DND-41 (cell line): ENCODE measurements at regions not wholly inside any gene's neighbourhood (a gene's known extent, or its start where the extent isn't known, plus 50 kb on each side); places are given as distances from the start of the nearest gene placed in this dataset.

Experiments used
- ATAC-seq: fragments of 200-7000 bp; cut with Tn5 transposase; 3 replicates; pipeline ENCODE4 v1.9.1; 2021; ENCODE audit warnings: low read depth; ENCODE audit not compliant: insufficient read depth
- DNase-seq: peaks from one replicate; pipeline ENCODE4 v3.0.0-alpha.2; 2020
- H2AFZ ChIP-seq: 2 replicates; pipeline ENCODE4 v1.6.0; 2012; ENCODE audit warnings: low read depth, low read length
- H3K27ac ChIP-seq: 2 replicates; pipeline ENCODE4 v1.5.1; 2012; ENCODE audit warnings: low read length, inconsistent platforms
- H3K27me3 ChIP-seq: fragments of 200-600 bp; sonication (generic); 2 replicates; pipeline ENCODE4 v1.6.0; 2012; ENCODE audit warnings: low read length, mild to moderate bottlenecking, inconsistent platforms; ENCODE audit not compliant: insufficient read depth, poor library complexity
- H3K36me3 ChIP-seq: 2 replicates; pipeline ENCODE4 v1.5.1; 2012; ENCODE audit warnings: low read length, inconsistent platforms; ENCODE audit not compliant: insufficient read depth
- H3K4me1 ChIP-seq: 2 replicates; pipeline ENCODE4 v1.5.1; 2012; ENCODE audit warnings: mild to moderate bottlenecking, low read length; ENCODE audit not compliant: insufficient read depth
- H3K4me2 ChIP-seq: 2 replicates; pipeline ENCODE4 v1.6.0; 2012; ENCODE audit warnings: mild to moderate bottlenecking, moderate library complexity, low read length, inconsistent platforms; ENCODE audit not compliant: insufficient read depth
- H3K4me3 ChIP-seq, 2 experiments: fragments of 200-600 bp in 1 of 2; shearing (Covaris generic) in 1 of 2; 2 replicates each; pipeline ENCODE4 v1.5.1; 2012 to 2016; ENCODE audit warnings: inconsistent platforms in 2 of 2, low read length in 2 of 2, mild to moderate bottlenecking in 2 of 2, low read depth in 1 of 2, moderate library complexity in 1 of 2
- H3K79me2 ChIP-seq: 2 replicates; pipeline ENCODE4 v1.6.0; 2012; ENCODE audit warnings: low read length, inconsistent platforms; ENCODE audit not compliant: insufficient read depth
- H3K9ac ChIP-seq: 2 replicates; pipeline ENCODE4 v1.6.0; 2012; ENCODE audit warnings: low read depth, mild to moderate bottlenecking, inconsistent platforms, low read length, moderate library complexity
- H3K9me3 ChIP-seq: 2 replicates; pipeline ENCODE4 v1.5.1; 2012; ENCODE audit warnings: low read length, moderate library complexity, mild to moderate bottlenecking, inconsistent platforms; ENCODE audit not compliant: insufficient read depth, severe bottlenecking
- H4K20me1 ChIP-seq: 2 replicates; pipeline ENCODE4 v1.6.0; 2012; ENCODE audit warnings: low read length; ENCODE audit not compliant: insufficient read depth
- EZH2 ChIP-seq: IDR thresholded peaks from 3 replicates; pipeline ENCODE4 v1.6.1; 2012; ENCODE audit warnings: borderline replicate concordance, low read depth, mild to moderate bottlenecking, moderate library complexity, low read length, inconsistent platforms; ENCODE audit not compliant: severe bottlenecking
- TF ChIP-seq, protein P1 (sequence below): IDR thresholded peaks from 2 replicates; pipeline ENCODE4 v1.5.1; 2012; ENCODE audit warnings: borderline replicate concordance, low read length, moderate library complexity, mild to moderate bottlenecking; ENCODE audit not compliant: poor library complexity, severe bottlenecking; ENCODE audit errors: extremely low read depth

DNA sequence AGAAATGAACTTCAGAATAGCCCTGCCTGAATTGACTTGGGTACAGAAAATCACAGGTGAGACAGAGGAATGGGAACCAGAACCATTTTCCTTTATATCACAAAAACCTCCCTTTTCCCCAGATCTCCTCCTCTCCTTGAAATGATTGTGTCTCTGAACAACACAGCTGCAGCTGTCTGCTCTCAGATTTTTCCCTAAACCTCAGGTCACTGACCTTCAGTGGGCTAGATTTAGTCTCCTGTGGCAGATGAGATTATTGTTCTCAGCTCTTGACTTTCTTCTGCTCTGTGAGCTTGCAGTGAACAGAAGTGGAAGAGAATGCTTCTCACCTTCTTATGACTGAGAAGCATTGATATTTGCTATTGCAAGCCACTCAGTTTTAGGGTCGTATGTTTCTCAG lies 92.3 kb upstream of the FAM20A start:
- TF ChIP-seq, protein P1, sequence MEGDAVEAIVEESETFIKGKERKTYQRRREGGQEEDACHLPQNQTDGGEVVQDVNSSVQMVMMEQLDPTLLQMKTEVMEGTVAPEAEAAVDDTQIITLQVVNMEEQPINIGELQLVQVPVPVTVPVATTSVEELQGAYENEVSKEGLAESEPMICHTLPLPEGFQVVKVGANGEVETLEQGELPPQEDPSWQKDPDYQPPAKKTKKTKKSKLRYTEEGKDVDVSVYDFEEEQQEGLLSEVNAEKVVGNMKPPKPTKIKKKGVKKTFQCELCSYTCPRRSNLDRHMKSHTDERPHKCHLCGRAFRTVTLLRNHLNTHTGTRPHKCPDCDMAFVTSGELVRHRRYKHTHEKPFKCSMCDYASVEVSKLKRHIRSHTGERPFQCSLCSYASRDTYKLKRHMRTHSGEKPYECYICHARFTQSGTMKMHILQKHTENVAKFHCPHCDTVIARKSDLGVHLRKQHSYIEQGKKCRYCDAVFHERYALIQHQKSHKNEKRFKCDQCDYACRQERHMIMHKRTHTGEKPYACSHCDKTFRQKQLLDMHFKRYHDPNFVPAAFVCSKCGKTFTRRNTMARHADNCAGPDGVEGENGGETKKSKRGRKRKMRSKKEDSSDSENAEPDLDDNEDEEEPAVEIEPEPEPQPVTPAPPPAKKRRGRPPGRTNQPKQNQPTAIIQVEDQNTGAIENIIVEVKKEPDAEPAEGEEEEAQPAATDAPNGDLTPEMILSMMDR, result no peak
- TF ChIP-seq EZH2, result no peak

GRCh38 chr17:68686108-68686988 lies 85.2 kb upstream of the FAM20A start:
- Histone ChIP-seq H3K36me3 (no peaks in the 10 kb centered on the region), H4K20me1 (no peaks in the 10 kb centered on the region), H3K4me2 (no peak overlapping the region), H3K9ac (no peak overlapping the region), H3K27ac (no peak overlapping the region), H2AFZ (no peak overlapping the region), H3K4me1 (no peaks in the 10 kb centered on the region), H3K79me2 (no peaks in the 10 kb centered on the region), H3K4me3 (no peak overlapping the region), H3K9me3 (no peaks in the 10 kb centered on the region), H3K27me3 (peaks cover 6% of the 10 kb centered on the region)
- DNase-seq (no peak), ATAC-seq (no peak)
- TF ChIP-seq, protein P1, result no peak
- no peak for TF ChIP-seq EZH2

More for the DNA sequence above, 92.3 kb upstream of the FAM20A start:
- no peak overlapping the region for H3K4me2 ChIP-seq
- H3K79me2 ChIP-seq, result no peaks in the 10 kb centered on the region
- peaks cover 4% of the 10 kb centered on the region for H3K27me3 ChIP-seq
- H3K9me3 ChIP-seq, result no peaks in the 10 kb centered on the region
- H4K20me1 ChIP-seq, result no peaks in the 10 kb centered on the region
- no peak overlapping the region for H3K4me3 ChIP-seq
- no peak overlapping the region for H3K27ac ChIP-seq
- ATAC-seq (no peak), DNase-seq (no peak)
- no peak overlapping the region for H2AFZ ChIP-seq
- H3K9ac ChIP-seq, result no peak overlapping the region
- H3K4me1 ChIP-seq, result no peaks in the 10 kb centered on the region
- no peaks in the 10 kb centered on the region for H3K36me3 ChIP-seq

DNA sequence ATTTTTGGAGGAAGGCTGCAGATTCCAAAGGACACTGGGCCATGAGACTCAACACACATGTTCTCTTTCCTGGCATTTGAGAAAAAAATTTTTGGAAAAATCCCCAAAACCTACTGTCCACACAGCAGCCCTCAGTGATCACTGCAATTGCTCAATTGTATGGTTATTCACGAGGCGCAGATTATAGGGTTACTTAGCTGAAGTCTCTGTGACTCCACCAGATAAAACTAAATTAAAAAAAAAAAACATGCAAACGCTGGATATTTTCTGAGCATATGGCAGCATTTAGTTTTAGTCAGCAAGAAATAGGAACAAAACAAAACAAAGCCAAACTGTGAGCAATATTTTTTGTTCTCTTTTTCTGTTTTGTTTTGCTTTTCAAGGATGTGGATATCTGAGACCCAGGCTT lies 83.8 kb upstream of the FAM20A start:
- Histone ChIP-seq H4K20me1 (no peaks in the 10 kb centered on the region), H2AFZ (no peak overlapping the region)

More for the DNA sequence above, 83.8 kb upstream of the FAM20A start:
- H3K4me3 ChIP-seq, result no peak overlapping the region
- DNase-seq (no peak), ATAC-seq (no peak)
- no peak overlapping the region for H3K27ac ChIP-seq
- no peak overlapping the region for H3K4me2 ChIP-seq
- peaks cover 6% of the 10 kb centered on the region for H3K27me3 ChIP-seq
- H3K36me3 ChIP-seq, result no peaks in the 10 kb centered on the region
- H3K9ac ChIP-seq, result no peak overlapping the region
- TF ChIP-seq EZH2, result no peak
- TF ChIP-seq, protein P1, result no peak
- no peaks in the 10 kb centered on the region for H3K9me3 ChIP-seq
- no peaks in the 10 kb centered on the region for H3K79me2 ChIP-seq
- H3K4me1 ChIP-seq, result no peaks in the 10 kb centered on the region
